ENCODE measurements at regions not wholly inside any gene's neighbourhood (a gene's known extent, or its start where the extent isn't known, plus 50 kb on each side); places are given as distances from the start of the nearest gene placed in this dataset.

GRCh38 chr10:26624006-26624405 lies 73.5 kb upstream of the PDSS1 start:
- Histone ChIP-seq H3K4me3 (ENCODE audit: insufficient read depth, low read depth, low read length) (no peak overlapping the region), H3K27ac (ENCODE audit: insufficient read depth, low read length) (no peak overlapping the region), H2AK9ac (replicated peaks; ENCODE audit: low read depth, low read length, poor library complexity) (no peak overlapping the region), H2AFZ (replicated peaks; ENCODE audit: low read length, poor library complexity) (no peak overlapping the region), H3K9me3 (ENCODE audit: control insufficient read depth, insufficient read depth, low read length) (no peaks in the 10 kb centered on the region), H3K9ac (ENCODE audit: low read depth, low read length) (no peak overlapping the region), H3K9me1 (ENCODE audit: insufficient read depth, low read length) (no peaks in the 10 kb centered on the region), H2BK120ac (ENCODE audit: low read depth, low read length) (no peak overlapping the region), H3K4me1 (ENCODE audit: control insufficient read depth, insufficient read depth, low read length) (no peaks in the 10 kb centered on the region), H3K56ac (ENCODE audit: extremely low read depth, insufficient read depth, low read length) (no peak overlapping the region), H4K5ac (ENCODE audit: low read depth, low read length) (no peak overlapping the region), H4K8ac (ENCODE audit: low read depth in 2 of 2, low read length in 2 of 2) (no peak overlapping the region), H2AK5ac (ENCODE audit: low read depth, low read length) (no peak overlapping the region), H3K79me1 (ENCODE audit: low read depth in 1 of 2, low read length in 2 of 2) (no peaks in the 10 kb centered on the region), H3K14ac (replicated peaks; ENCODE audit: low read depth, low read length) (no peak overlapping the region), H2BK20ac (ENCODE audit: low read depth, low read length) (no peak overlapping the region), H3K23ac (ENCODE audit: low read depth, low read length) (no peak overlapping the region), H3K4me2 (ENCODE audit: low read depth, low read length) (no peak overlapping the region), H3K27me3 (ENCODE audit: control insufficient read depth, insufficient read depth, low read length) (no peaks in the 10 kb centered on the region; the same call in 1 of the 2 replicates), H2BK5ac (ENCODE audit: low read depth, low read length, poor library complexity, severe bottlenecking) (no peak overlapping the region), H3K36me3 (ENCODE audit: control insufficient read depth, insufficient read depth, low read length) (no peaks in the 10 kb centered on the region), H4K20me1 (ENCODE audit: insufficient read depth, low read length) (no peaks in the 10 kb centered on the region), H3K4ac (ENCODE audit: low read depth, low read length) (no peak overlapping the region), H4K91ac (ENCODE audit: insufficient read depth, low read depth, low read length) (no peak overlapping the region), H3K18ac (ENCODE audit: low read depth, low read length) (no peak overlapping the region), H2BK15ac (ENCODE audit: low read depth, low read length) (no peak overlapping the region)
- no peak for ATAC-seq (ENCODE audit: low read depth)
- no TSS peak for BruUV-seq (replicated peaks)
- no peak for DNase-seq
- dilution Hi-C loops (cut with HindIII; ENCODE audit: low sequenced_read_pairs, unreplicated experiment) = no loop called here
- no CpG with 5 or more reads among the region's 3 CpGs for WGBS, 2 experiments (ENCODE audit: extremely low coverage in 2 of 2, insufficient read length in 1 of 2)
- CTCF ChIA-PET = no interaction called here
- intact Hi-C loops (cut with micrococcal nuclease) = loop anchor here (2.0 kb wide), 1 partner anchor 701 kb away; no protein-coding TSS in a partner anchor
- TF ChIP-seq MAFK (IDR thresholded peaks at IDR 0.05; ENCODE audit: low read depth, low read length) (no peak), CTCF (conservative IDR thresholded peaks at IDR 0.05; ENCODE audit: low read depth, low read length) (no peak), NFE2L2 (IDR thresholded peaks at IDR 0.05; ENCODE audit: low read depth, low read length) (no peak), RFX5 (IDR thresholded peaks at IDR 0.05; ENCODE audit: low read depth, low read length) (no peak), RCOR1 (IDR thresholded peaks at IDR 0.05; ENCODE audit: insufficient replicate concordance, low read length) (no peak), ELK1 (IDR thresholded peaks at IDR 0.05; ENCODE audit: borderline replicate concordance, low read depth, low read length) (no peak), MAZ (IDR thresholded peaks at IDR 0.05; ENCODE audit: borderline replicate concordance, low read depth, low read length) (no peak)
- in situ Hi-C loops (cut with MboI; ENCODE audit: low sequenced_read_pairs) = no loop called here
- POLR2A ChIA-PET (ENCODE audit: unreplicated experiment) = no interaction called here
